ENCODE measurements at regions not wholly inside any gene's neighbourhood (a gene's known extent, or its start where the extent isn't known, plus 50 kb on each side); places are given as distances from the start of the nearest gene placed in this dataset.

GRCh38 chr4:182179105-182179504 lies 64.1 kb upstream of the TENM3 start:
- no peak overlapping the region for H3K27ac ChIP-seq
- no peak for ATAC-seq
- H3K9me3 ChIP-seq: no peaks in the 10 kb centered on the region
- no peak for DNase-seq
- no peak overlapping the region for H3K4me3 ChIP-seq
- no peak for TF ChIP-seq POLR2A (IDR thresholded peaks at IDR 0.05)
- TF ChIP-seq, protein P1, sequence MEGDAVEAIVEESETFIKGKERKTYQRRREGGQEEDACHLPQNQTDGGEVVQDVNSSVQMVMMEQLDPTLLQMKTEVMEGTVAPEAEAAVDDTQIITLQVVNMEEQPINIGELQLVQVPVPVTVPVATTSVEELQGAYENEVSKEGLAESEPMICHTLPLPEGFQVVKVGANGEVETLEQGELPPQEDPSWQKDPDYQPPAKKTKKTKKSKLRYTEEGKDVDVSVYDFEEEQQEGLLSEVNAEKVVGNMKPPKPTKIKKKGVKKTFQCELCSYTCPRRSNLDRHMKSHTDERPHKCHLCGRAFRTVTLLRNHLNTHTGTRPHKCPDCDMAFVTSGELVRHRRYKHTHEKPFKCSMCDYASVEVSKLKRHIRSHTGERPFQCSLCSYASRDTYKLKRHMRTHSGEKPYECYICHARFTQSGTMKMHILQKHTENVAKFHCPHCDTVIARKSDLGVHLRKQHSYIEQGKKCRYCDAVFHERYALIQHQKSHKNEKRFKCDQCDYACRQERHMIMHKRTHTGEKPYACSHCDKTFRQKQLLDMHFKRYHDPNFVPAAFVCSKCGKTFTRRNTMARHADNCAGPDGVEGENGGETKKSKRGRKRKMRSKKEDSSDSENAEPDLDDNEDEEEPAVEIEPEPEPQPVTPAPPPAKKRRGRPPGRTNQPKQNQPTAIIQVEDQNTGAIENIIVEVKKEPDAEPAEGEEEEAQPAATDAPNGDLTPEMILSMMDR (IDR thresholded peaks at IDR 0.05): no peak
- WGBS, 2 donors: 64 to 78% methylated on average over 1 of the region's 1 CpG
- no peaks in the 10 kb centered on the region for H3K27me3 ChIP-seq
- H3K4me1 ChIP-seq: no peaks in the 10 kb centered on the region
- intact Hi-C loops (cut with DNase I): no loop called here
- no peaks in the 10 kb centered on the region for H3K36me3 ChIP-seq (replicated peaks in 1 of 2; ENCODE audit: insufficient read depth in 1 of 2, low read depth in 2 of 2)

GRCh38 chr4:182179751-182180150 lies 63.5 kb upstream of the TENM3 start:
- no peak for TF ChIP-seq POLR2A (IDR thresholded peaks at IDR 0.05)
- TF ChIP-seq, protein P1 (IDR thresholded peaks at IDR 0.05): no peak
- WGBS, 2 donors: 42 to 47% methylated on average over 1 of the region's 1 CpG
- H3K4me1 ChIP-seq: no peaks in the 10 kb centered on the region
- H3K27me3 ChIP-seq: no peaks in the 10 kb centered on the region
- no peaks in the 10 kb centered on the region for H3K36me3 ChIP-seq (replicated peaks in 1 of 2; ENCODE audit: insufficient read depth in 1 of 2, low read depth in 2 of 2)
- intact Hi-C loops (cut with DNase I): no loop called here
- no peak overlapping the region for H3K4me3 ChIP-seq
- ATAC-seq (no peak), DNase-seq (no peak)
- no peak overlapping the region for H3K27ac ChIP-seq
- H3K9me3 ChIP-seq: no peaks in the 10 kb centered on the region

DNA sequence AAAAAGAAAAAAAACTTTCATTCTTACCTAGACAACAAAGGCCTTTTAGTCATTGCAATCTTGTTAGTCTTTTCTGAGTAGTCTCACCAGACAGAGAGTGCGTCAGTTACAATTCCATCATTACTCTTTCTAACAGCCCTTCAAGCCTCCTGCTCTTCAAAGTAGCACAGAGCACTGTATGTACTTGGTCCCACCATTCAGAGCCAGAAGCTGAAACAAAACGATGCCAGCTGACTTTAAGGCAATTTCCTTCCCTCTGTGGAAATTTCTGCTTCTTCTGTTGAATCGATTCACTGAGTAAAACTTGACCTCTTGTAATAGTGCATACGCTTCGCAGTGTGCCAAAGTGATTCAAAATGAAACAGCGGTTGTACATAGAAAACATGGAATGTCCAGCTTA lies 57.7 kb upstream of the TENM3 start:
- ATAC-seq (no peak), DNase-seq (no peak)
- intact Hi-C loops (cut with DNase I): no loop called here
- 72 to 74% methylated on average over 6 of the region's 6 CpGs for WGBS, 2 donors
- Histone ChIP-seq H3K27me3 (no peaks in the 10 kb centered on the region), H3K36me3 (replicated peaks in 1 of 2; ENCODE audit: insufficient read depth in 1 of 2, low read depth in 2 of 2) (no peaks in the 10 kb centered on the region), H3K27ac (no peak overlapping the region), H3K4me3 (no peak overlapping the region), H3K4me1 (no peaks in the 10 kb centered on the region), H3K9me3 (no peaks in the 10 kb centered on the region)
- TF ChIP-seq, protein P1 (IDR thresholded peaks at IDR 0.05): no peak
- no peak for TF ChIP-seq POLR2A (IDR thresholded peaks at IDR 0.05)

- H3K9me3 ChIP-seq: no peaks in the 10 kb centered on the region
- intact Hi-C loops (cut with DNase I): no loop called here
- TF ChIP-seq, protein P1 (IDR thresholded peaks at IDR 0.05): no peak
- no peak for TF ChIP-seq POLR2A (IDR thresholded peaks at IDR 0.05)
- ATAC-seq (no peak), DNase-seq (no peak)
- H3K4me1 ChIP-seq: no peaks in the 10 kb centered on the region
- no peak overlapping the region for H3K4me3 ChIP-seq
- no peaks in the 10 kb centered on the region for H3K36me3 ChIP-seq (replicated peaks in 1 of 2; ENCODE audit: insufficient read depth in 1 of 2, low read depth in 2 of 2)
- no peak overlapping the region for H3K27ac ChIP-seq
- H3K27me3 ChIP-seq: no peaks in the 10 kb centered on the region
- 8 to 18% methylated on average over 2 of the region's 2 CpGs for WGBS, 2 donors
Observed at GRCh38 chr4:182187674-182188073, 55.5 kb upstream of the TENM3 start.

DNA sequence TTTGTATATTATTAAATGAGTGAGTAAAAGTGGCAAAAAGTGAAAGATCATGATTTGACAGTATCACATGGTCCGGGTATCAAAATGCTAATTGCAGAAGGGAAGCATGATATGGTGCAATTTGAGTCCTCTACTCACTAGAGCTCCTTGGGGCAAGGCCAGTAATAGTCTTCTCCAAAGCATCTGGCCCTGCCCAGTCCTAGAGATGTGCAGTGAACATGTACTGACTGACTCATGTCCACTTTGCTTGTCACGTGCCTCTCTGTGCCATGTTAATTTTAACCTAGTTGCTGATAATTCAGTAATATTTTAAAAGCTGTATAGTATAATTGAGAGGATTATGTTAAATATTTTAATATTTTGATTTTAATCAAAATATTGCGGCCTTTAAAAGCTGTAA lies 54.6 kb upstream of the TENM3 start:
- intact Hi-C loops (cut with DNase I): no loop called here
- WGBS, 2 donors: 75 to 77% methylated on average over 3 of the region's 3 CpGs
- ATAC-seq (no peak), DNase-seq (no peak)
- Histone ChIP-seq H3K36me3 (replicated peaks in 1 of 2; ENCODE audit: insufficient read depth in 1 of 2, low read depth in 2 of 2) (no peaks in the 10 kb centered on the region), H3K4me1 (no peaks in the 10 kb centered on the region), H3K27me3 (no peaks in the 10 kb centered on the region), H3K27ac (no peak overlapping the region), H3K9me3 (no peaks in the 10 kb centered on the region), H3K4me3 (no peak overlapping the region)
- TF ChIP-seq, protein P1 (IDR thresholded peaks at IDR 0.05): no peak
- no peak for TF ChIP-seq POLR2A (IDR thresholded peaks at IDR 0.05)
